Brain microvascular endothelial cell (primary cell): ENCODE measurements at regions not wholly inside any gene's neighbourhood (a gene's known extent, or its start where the extent isn't known, plus 50 kb on each side); places are given as distances from the start of the nearest gene placed in this dataset.

ENCODE experiments used
- DNase-seq: peaks from one replicate; pipeline ENCODE4 v3.0.0-alpha.2; 2020
- H3K27ac ChIP-seq: fragments of 250-450 bp; sonication (Bioruptor Pico); 2 replicates; pipeline ENCODE4 v1.5.1; 2020; ENCODE audit warnings: mild to moderate bottlenecking, moderate library complexity
- H3K27me3 ChIP-seq: fragments of 250-450 bp; sonication (Bioruptor Pico); replicated peaks from 2 replicates; pipeline ENCODE4 v1.5.1; 2020; ENCODE audit warnings: mild to moderate bottlenecking
- H3K36me3 ChIP-seq: fragments of 250-450 bp; sonication (Bioruptor Pico); replicated peaks from 2 replicates; pipeline ENCODE4 v1.5.1; 2020; ENCODE audit warnings: mild to moderate bottlenecking
- H3K4me3 ChIP-seq: 2 replicates; pipeline ENCODE4 v1.5.1; 2011; ENCODE audit warnings: low read depth, mild to moderate bottlenecking, control low read depth, low read length, moderate library complexity
- in situ Hi-C: cut with HindIII; loops from 2 replicates; pipeline ENCODE4 v1.10.0; 2017; ENCODE audit warnings: low sequenced_read_pairs, low pct_ligation_motif_present
- TF ChIP-seq, protein P1 (sequence below): IDR thresholded peaks from 2 replicates; pipeline ENCODE4 v1.5.1; 2011; ENCODE audit warnings: low read depth, mild to moderate bottlenecking, moderate library complexity, low read length, control low read depth, inconsistent platforms; ENCODE audit errors: missing control alignments

DNA sequence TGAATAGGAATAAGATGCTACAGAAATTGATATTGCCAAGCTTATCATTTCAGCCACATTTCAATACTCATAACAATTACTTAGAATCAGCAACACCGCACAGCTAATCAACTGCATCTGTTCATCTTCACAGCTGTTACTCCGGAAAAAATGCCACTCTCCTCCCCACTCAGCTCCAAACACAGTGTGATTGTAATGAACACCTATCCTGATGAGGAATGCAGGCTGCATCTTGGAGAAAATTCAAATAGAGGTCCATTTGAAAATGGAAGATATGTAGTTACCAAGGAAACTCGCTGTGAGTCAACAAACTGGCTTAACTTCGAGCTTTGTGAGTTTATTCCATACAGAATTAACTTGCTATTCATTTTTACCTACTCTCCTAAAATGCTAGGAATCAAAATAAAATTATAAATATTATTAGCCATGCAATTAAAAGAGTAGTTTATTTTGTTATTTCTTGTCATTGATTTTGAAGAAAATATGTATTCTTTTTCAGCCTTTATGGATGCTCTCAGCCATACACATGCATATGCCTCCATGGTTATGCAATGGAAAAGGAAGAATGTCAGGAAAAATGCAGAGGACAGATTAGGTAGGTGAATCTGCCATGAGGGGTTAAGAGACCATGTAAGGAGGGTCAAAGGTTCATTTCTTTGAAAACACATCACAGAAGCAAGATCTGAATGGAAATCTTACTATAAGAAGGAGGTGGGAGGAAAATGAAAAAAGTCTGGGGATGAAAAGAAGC, 267.2 kb downstream of the POM121L12 start:
- DNase-seq: no peak
- H3K36me3 ChIP-seq: no peaks in the 10 kb centered on the region
- H3K27ac ChIP-seq: no peak overlapping the region
- TF ChIP-seq, protein P1, sequence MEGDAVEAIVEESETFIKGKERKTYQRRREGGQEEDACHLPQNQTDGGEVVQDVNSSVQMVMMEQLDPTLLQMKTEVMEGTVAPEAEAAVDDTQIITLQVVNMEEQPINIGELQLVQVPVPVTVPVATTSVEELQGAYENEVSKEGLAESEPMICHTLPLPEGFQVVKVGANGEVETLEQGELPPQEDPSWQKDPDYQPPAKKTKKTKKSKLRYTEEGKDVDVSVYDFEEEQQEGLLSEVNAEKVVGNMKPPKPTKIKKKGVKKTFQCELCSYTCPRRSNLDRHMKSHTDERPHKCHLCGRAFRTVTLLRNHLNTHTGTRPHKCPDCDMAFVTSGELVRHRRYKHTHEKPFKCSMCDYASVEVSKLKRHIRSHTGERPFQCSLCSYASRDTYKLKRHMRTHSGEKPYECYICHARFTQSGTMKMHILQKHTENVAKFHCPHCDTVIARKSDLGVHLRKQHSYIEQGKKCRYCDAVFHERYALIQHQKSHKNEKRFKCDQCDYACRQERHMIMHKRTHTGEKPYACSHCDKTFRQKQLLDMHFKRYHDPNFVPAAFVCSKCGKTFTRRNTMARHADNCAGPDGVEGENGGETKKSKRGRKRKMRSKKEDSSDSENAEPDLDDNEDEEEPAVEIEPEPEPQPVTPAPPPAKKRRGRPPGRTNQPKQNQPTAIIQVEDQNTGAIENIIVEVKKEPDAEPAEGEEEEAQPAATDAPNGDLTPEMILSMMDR: no peak
- no peak overlapping the region for H3K4me3 ChIP-seq
- no peaks in the 10 kb centered on the region for H3K27me3 ChIP-seq
- in situ Hi-C loops: no loop called here

- Histone ChIP-seq H3K27ac (no peak overlapping the region), H3K4me3 (no peak overlapping the region), H3K27me3 (no peaks in the 10 kb centered on the region), H3K36me3 (no peaks in the 10 kb centered on the region)
- TF ChIP-seq, protein P1: no peak
- in situ Hi-C loops: no loop called here
- no peak for DNase-seq
These were observed 268.3 kb downstream of the POM121L12 start for GRCh38 chr7:53303781-53304180.

- Histone ChIP-seq H3K4me3 (no peak overlapping the region), H3K36me3 (no peaks in the 10 kb centered on the region), H3K27me3 (no peaks in the 10 kb centered on the region), H3K27ac (no peak overlapping the region)
- TF ChIP-seq, protein P1: no peak
- in situ Hi-C loops: no loop called here
- DNase-seq: no peak
These were observed 271.4 kb downstream of the POM121L12 start for GRCh38 chr7:53306846-53307245.

DNA sequence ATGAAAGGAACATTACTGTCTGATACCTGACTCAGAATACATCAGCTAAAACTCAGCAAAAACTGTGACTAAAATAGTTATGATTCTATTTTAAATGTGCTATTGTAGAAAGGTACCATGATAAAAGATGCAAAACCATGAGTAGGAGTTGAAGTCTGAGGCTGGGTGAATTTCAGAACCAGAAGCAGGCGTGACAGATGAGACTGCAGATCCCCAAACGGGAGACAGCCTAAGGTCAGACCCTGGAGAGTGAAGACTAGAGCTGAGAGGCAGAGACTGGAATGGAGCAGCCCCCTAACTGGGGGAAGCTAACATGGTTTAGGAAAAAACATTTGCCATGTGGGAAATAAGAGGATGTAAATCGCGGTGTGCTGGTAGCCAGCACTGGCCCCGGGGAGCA, 275.8 kb downstream of the POM121L12 start:
- Histone ChIP-seq H3K27ac (no peak overlapping the region), H3K36me3 (no peaks in the 10 kb centered on the region), H3K4me3 (no peak overlapping the region), H3K27me3 (no peaks in the 10 kb centered on the region)
- TF ChIP-seq, protein P1: no peak
- in situ Hi-C loops: no loop called here
- no peak for DNase-seq

- no peak overlapping the region for H3K27ac ChIP-seq
- TF ChIP-seq, protein P1: no peak
- H3K36me3 ChIP-seq: no peaks in the 10 kb centered on the region
- DNase-seq: no peak
- no peak overlapping the region for H3K4me3 ChIP-seq
- in situ Hi-C loops: no loop called here
- H3K27me3 ChIP-seq: no peaks in the 10 kb centered on the region
These were observed 280.5 kb downstream of the POM121L12 start for GRCh38 chr7:53315981-53316380.

DNA sequence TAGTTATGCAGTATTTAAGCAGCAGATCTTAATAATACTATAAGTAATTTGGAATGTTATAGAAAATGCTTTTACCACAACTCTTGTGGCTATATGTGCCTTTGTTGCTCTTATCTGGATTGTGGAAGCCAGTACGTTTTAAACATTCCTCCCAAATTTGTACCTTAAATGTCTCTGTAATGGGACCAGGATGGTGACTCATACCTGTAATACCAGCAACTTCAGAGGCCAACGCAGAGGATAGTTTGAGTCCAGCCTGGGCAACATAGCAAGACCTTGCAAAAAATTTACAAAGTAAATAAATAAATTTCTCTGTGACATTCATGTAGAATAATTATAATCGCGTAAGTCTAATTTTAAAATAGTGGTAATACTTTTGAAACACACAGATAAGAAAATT, 283.1 kb downstream of the POM121L12 start:
- Histone ChIP-seq H3K27ac (no peak overlapping the region), H3K36me3 (no peaks in the 10 kb centered on the region), H3K4me3 (no peak overlapping the region), H3K27me3 (no peaks in the 10 kb centered on the region)
- TF ChIP-seq, protein P1: no peak
- no peak for DNase-seq
- in situ Hi-C loops: no loop called here
